ENCODE measurements at regions not wholly inside any gene's neighbourhood (a gene's known extent, or its start where the extent isn't known, plus 50 kb on each side); places are given as distances from the start of the nearest gene placed in this dataset.

DNA sequence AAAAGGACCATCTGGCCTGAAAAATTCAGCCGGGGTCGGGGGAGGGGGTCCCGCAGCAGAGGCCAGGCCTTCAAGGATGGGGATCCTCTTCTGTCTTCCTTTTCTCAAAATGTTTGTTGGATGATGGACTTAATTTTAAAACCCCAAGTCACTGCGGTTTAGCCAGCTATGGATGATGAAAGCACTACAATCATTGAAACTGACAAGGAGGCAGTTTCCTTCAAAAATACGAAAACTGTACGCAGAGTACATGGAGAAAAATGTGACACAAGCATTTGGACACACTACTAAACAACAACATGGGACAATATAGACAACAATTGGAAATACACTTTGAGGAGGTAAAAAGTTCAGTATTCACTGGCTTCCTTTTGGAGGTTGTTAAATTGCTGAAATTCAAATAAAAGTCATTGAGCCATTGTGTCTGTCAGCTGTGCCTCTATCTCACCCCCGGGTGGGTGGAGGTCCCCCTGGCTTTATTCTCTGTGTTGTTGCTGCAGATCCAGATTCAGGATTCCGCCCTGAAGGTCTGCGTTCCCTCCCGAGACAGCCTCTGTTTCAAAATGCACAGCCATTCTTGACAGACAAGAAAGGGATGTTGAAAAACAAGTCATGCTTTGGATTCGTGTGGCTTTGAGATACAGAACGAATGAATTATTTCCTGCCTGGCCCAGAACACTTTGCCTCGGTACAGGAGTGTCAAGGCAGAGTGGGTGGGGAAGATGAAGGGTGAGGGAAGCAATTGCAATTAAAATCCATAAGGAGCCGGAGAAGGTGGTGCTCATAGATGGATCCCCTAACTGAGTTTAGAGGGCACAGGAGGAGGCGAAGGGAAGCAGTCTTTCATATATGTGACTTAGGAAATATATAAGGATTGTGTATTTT is 118.2 kb downstream of the TTLL2 start:
- TF ChIP-seq, protein P1, sequence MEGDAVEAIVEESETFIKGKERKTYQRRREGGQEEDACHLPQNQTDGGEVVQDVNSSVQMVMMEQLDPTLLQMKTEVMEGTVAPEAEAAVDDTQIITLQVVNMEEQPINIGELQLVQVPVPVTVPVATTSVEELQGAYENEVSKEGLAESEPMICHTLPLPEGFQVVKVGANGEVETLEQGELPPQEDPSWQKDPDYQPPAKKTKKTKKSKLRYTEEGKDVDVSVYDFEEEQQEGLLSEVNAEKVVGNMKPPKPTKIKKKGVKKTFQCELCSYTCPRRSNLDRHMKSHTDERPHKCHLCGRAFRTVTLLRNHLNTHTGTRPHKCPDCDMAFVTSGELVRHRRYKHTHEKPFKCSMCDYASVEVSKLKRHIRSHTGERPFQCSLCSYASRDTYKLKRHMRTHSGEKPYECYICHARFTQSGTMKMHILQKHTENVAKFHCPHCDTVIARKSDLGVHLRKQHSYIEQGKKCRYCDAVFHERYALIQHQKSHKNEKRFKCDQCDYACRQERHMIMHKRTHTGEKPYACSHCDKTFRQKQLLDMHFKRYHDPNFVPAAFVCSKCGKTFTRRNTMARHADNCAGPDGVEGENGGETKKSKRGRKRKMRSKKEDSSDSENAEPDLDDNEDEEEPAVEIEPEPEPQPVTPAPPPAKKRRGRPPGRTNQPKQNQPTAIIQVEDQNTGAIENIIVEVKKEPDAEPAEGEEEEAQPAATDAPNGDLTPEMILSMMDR (IDR thresholded peaks at IDR 0.05) = no peak
- TF ChIP-seq POLR2A (IDR thresholded peaks at IDR 0.05) = no peak
- TF ChIP-seq POLR2AphosphoS5 (IDR thresholded peaks at IDR 0.05) = no peak
- no peak for TF ChIP-seq EP300 (IDR thresholded peaks at IDR 0.05)
